ENCODE measurements at regions not wholly inside any gene's neighbourhood (a gene's known extent, or its start where the extent isn't known, plus 50 kb on each side); places are given as distances from the start of the nearest gene placed in this dataset.

DNA sequence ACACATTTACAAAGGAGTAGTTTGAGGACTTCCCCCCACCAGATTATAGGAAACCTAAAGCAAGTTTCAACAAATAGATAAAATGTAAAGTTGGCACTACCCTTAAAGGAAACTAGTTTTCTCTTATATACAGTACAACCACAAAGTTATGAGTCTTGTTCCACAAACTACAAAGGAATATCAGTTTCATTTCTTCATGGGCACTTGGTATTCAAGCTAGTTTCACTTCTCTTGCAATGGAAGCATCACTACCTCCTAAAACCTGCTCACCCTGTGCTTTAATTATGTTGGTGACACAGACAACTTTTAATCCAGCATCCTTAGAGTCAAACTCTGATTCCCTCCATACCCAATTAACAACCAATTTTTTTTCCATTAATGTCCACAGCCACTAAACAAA, 707.0 kb downstream of the ROBO2 start:
- TF ChIP-seq POLR2A (IDR thresholded peaks at IDR 0.05) = no peak
- TF ChIP-seq, protein P1, sequence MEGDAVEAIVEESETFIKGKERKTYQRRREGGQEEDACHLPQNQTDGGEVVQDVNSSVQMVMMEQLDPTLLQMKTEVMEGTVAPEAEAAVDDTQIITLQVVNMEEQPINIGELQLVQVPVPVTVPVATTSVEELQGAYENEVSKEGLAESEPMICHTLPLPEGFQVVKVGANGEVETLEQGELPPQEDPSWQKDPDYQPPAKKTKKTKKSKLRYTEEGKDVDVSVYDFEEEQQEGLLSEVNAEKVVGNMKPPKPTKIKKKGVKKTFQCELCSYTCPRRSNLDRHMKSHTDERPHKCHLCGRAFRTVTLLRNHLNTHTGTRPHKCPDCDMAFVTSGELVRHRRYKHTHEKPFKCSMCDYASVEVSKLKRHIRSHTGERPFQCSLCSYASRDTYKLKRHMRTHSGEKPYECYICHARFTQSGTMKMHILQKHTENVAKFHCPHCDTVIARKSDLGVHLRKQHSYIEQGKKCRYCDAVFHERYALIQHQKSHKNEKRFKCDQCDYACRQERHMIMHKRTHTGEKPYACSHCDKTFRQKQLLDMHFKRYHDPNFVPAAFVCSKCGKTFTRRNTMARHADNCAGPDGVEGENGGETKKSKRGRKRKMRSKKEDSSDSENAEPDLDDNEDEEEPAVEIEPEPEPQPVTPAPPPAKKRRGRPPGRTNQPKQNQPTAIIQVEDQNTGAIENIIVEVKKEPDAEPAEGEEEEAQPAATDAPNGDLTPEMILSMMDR (IDR thresholded peaks at IDR 0.05) = no peak

Measured in esophagus squamous epithelium (tissue), 4 donors.